Coronary artery (tissue), 2 donors: ENCODE measurements at regions not wholly inside any gene's neighbourhood (a gene's known extent, or its start where the extent isn't known, plus 50 kb on each side); places are given as distances from the start of the nearest gene placed in this dataset.

Source experiments
- DNase-seq: peaks from one replicate; pipeline ENCODE4 v3.0.0-alpha.2; 2017; ENCODE audit warnings: low spot score
- H3K27ac ChIP-seq, 2 donors: fragments of 200-600 bp; sonication (generic); one replicate each; pipeline ENCODE4 v1.5.1; 2016 to 2019
- H3K4me3 ChIP-seq: fragments of 200-600 bp; sonication (generic); 2 replicates; pipeline ENCODE4 v1.5.1; 2016; ENCODE audit warnings: mild to moderate bottlenecking, moderate library complexity
- CTCF ChIP-seq: fragments of 200-600 bp; sonication (generic); IDR thresholded peaks from one replicate; pipeline ENCODE4 v1.5.1; 2019; ENCODE audit warnings: antibody characterized with exemption

- Histone ChIP-seq H3K4me3 (no peak overlapping the region), H3K27ac (no peak overlapping the region)
- DNase-seq = no peak
- TF ChIP-seq CTCF = no peak
Observed at GRCh38 chr1:56148326-56149193, 430.8 kb downstream of the PLPP3 start.

GRCh38 chr1:56147459-56147858, 431.9 kb downstream of the PLPP3 start:
- DNase-seq = no peak
- Histone ChIP-seq H3K4me3 (no peak overlapping the region), H3K27ac (peak overlapping the region in 1 of 2 donors; percentile 1)
- TF ChIP-seq CTCF = no peak

- Histone ChIP-seq H3K4me3 (no peak overlapping the region), H3K27ac (peak overlapping the region in 1 of 2 donors; percentile 41)
- no peak for DNase-seq
- no peak for TF ChIP-seq CTCF
Observed at GRCh38 chr1:56147034-56147433, 432.3 kb downstream of the PLPP3 start.

- no peak for TF ChIP-seq CTCF
- no peak for DNase-seq
- peak overlapping the region in 1 of 2 donors; percentile 41 for H3K27ac ChIP-seq
- H3K4me3 ChIP-seq = no peak overlapping the region
Observed at GRCh38 chr1:56146449-56146848, 432.9 kb downstream of the PLPP3 start.

GRCh38 chr1:56145581-56145980, 433.8 kb downstream of the PLPP3 start:
- no peak overlapping the region for H3K4me3 ChIP-seq
- no peak for DNase-seq
- TF ChIP-seq CTCF = no peak
- no peak overlapping the region for H3K27ac ChIP-seq

- DNase-seq = no peak
- no peak for TF ChIP-seq CTCF
- Histone ChIP-seq H3K4me3 (no peak overlapping the region), H3K27ac (no peak overlapping the region)
Observed at GRCh38 chr1:56142301-56142700, 437.1 kb downstream of the PLPP3 start.

- Histone ChIP-seq H3K4me3 (no peak overlapping the region), H3K27ac (no peak overlapping the region)
- no peak for TF ChIP-seq CTCF
- DNase-seq = no peak
Observed at GRCh38 chr1:56139836-56140235, 439.5 kb downstream of the PLPP3 start.
